HG03442 (cell line): ENCODE measurements at regions not wholly inside any gene's neighbourhood (a gene's known extent, or its start where the extent isn't known, plus 50 kb on each side); places are given as distances from the start of the nearest gene placed in this dataset.

ENCODE experiments used
- ATAC-seq: cut with Tn5 transposase; IDR thresholded peaks from one replicate; pipeline ENCODE4 v1.9.1; 2021; ENCODE audit warnings: mild to moderate bottlenecking, moderate library complexity; ENCODE audit not compliant: unreplicated experiment

DNA sequence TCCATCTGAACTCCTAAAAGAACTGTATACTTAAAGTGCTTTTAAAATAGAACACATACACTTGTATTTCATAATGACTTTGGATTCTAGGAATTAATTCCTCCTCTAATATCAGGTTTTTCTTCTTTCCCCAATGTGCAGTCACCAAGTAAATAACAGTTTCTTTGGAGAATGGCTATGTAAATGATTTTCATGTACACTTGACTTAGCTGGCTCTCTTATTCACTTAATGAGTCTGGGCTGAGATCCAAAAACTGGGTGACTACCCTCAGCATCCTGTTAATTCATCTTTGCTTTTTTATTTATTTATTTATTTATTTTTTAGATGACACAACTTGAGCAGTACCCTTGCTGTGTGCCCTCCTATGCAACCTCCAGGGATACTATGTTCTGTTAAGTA lies 1003.7 kb downstream of the SLITRK1 start:
- no peak for ATAC-seq

DNA sequence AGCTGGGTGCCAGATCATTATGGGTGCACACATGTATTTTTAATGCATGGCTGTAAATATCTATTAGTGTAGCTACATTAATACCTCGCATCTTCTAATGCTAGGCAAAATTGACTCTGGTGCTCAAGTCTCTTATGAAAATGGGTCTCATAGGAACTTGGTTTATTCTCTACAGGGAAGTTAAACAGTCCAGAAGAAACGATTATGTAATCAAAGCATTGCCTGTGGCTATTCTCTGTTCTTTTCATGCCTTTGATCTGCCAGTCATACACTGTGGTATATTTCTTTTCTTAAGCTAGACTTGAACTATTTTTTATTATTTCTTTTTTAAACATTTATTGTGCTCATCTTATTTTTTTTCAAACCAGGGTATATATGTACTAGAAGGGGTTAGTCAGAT lies 1015.0 kb downstream of the SLITRK1 start:
- no peak for ATAC-seq

DNA sequence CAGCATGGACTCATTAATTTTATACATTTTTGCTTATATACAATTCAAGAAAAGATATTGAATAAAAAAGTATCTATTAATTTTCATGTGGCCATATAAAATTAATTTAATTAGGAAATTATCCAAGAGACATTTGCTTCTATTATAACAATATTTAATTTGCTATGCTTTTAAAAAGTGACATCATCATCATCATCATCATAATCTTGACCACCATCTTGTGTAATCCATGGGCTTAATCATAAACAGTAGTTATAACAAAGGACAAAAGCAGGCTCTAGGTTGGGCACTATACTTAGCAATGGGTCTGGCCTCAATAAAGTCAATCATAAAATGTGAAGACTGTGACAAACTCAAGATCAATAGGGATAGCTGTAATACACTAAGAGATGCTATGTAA lies 1031.6 kb downstream of the SLITRK1 start:
- no peak for ATAC-seq

DNA sequence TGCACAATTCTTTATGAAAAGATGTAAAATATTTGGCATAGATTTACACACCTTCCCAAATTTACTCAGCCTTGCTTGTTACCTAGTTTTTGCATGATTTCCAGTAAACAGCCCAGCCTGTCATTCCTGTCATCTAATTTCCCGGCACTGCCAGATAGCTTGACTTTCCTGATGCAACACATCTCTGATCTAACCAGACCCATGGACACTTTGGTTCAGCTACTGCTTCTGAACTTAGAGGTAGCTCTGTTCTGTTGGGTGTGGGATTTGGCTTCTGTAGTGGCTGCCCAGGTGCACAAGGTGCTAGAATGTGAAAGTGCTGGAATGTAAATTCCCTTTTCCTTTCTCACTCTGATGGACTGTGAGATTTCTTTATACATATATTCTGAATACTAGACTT lies 1033.5 kb downstream of the SLITRK1 start:
- no peak for ATAC-seq

DNA sequence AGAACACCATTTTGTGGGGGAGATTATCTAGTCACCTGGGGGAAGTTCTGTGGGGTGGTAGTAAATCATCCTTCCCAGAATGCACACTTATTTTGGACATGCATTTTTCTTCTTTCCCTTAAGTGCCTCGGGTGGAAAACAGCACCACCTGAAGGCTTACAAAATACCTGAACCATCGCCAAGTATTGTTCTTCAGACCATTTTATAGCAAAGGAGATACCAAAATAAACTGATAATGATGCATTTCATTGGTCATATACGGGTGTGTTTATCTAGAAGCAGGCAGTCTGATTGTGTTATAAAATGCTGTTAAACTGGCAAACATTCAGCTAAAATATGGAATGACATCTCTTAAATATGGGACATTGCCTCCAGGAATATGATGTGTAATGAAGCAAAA lies 1034.7 kb downstream of the SLITRK1 start:
- no peak for ATAC-seq

DNA sequence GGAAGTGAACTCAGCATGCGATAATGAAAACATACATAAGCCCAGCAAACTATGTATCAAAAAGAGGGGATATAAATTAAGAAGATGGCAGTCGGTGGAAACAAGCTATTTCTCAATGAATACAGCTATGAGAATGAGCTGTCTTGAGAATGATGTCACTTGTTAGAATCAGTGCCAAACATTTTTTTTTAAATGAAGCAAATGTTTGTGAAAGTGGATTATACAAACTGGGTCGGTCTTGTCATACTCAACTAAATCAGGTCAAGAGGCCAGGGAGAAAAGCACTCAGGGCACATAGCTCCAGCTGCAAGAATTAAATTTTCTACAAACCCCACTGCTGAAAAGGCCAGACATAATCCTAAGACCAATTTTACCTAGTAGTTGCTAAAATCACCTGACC lies 1048.4 kb downstream of the SLITRK1 start:
- ATAC-seq: no peak

DNA sequence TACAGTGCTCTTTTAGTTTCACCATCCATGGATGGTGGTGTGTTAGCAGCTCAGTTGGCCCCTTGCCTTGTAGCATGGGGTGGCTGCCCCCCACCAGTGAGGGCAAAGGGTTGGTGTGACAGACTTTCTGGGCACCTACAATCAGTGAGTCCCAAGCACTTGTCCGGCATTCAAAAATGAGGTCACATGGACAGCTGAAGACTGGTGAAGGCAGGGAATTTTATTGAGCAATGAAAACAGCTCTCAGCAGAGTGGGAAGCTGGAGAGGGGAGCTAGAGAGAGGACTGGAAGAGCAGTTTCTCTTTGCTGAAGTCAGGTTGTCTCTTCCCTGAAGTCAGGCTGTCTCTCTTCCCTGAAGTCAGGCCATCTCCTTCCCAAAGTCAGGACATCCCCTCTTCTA lies 1053.2 kb downstream of the SLITRK1 start:
- ATAC-seq: no peak

DNA sequence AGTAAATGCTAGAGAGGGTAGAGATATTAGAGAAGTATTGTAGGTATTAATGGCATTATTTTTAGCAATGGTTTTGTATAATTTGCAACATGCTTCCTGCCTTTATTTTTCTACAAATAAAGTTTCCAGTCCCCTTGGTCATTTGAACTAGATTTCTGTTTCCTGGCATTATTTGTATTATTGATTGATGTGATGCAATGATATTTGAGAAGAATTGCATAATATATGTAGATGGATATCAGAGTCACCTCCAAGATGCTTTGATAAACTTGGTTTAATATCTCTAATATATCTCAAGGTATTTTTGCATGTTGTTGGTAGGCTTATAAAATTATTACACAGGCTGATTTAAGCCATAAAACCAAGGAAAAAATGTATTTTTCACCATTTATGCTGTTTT lies 1054.5 kb downstream of the SLITRK1 start:
- no peak for ATAC-seq

DNA sequence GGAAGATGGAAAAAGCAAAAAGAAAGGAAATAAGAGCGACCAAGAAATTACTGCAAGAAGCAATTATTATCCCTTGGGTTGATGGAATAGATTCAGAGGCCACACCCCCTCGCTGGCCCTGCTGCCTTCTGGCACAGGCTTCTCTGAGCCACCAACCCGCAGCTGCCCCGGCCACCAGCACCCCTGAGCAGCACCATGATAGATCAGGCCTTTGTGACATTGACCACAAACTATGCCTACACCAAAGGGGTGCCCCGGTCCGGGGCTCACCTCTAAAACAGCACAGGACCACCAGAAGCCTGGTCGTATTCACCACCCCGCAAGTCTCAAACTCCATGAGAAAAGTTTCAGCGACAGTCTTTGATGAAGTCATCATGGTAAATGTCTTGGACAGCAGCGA lies 1059.3 kb downstream of the SLITRK1 start:
- ATAC-seq: no peak

DNA sequence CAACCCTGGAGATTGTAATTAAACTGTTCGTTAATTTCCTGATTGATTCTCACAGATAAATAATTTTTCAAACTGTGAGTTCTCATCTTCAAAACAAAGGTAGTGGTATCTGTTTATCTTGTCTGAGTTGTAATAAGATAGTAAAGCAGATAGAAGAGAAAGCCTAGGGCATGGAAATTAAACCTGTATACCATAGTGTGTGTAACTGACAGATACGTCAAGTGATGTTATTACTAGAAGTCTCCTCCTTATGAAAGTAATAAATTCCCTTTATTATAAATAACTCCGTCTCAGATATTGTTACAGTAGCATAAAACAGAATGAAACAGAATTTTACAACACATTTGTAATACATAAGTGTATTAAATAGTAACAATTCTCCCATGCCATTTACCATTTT lies 1065.1 kb downstream of the SLITRK1 start:
- no peak for ATAC-seq

DNA sequence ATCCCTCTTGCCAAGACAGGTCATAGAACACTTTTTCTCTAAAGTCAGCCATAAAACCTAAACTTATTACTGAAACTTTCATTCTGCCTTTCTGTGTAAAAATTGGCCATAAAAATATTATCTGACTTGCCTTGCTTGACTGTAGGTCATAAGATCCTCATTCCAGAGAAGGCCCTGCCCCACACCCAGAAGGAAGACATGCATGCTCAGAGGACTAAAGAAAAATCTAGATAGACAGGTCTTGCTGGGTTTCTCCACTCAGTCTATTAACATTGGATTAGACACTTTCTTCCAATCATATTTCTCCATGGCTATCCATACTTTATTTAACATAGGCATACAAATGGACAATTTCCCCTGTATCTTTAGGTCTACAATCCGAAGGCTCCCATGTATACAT lies 1066.5 kb downstream of the SLITRK1 start:
- no peak for ATAC-seq

DNA sequence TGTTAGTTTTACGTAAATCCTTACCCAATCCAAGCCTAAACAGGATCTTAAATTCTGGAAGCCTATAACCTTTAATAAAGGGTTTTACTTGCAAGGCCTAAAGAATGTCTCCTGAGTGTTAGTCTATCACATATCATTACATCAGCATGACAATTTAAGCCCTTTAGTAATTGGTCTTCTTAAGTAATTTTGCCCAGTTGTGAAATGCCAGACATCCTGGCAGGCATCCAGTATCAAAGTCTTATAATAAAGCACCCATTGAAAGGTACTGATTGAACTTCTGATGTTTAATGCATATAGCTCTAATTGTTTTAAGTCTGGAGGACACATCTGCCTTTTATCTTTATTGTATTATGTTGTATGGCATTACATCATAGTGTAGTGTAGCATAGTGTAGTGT lies 1078.9 kb downstream of the SLITRK1 start:
- no peak for ATAC-seq

DNA sequence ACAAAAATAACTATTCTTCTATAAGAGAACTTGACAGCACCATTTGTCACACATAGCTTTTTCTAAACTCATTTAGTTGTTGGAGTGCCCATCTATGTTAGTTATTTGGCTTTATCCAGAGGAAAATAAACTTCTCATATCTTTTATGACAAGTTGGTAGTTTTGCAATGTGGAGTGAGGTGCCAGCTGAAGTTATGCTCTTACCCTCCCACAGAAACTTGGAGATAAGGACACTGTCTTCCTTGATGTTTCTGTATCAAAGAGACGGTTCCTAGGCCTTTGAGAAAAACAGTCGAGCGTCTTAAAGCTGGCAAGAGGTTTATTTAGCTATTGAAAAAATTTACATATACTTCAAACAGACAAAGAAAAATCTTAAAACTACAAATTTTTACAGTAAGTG lies 1079.7 kb downstream of the SLITRK1 start:
- no peak for ATAC-seq

DNA sequence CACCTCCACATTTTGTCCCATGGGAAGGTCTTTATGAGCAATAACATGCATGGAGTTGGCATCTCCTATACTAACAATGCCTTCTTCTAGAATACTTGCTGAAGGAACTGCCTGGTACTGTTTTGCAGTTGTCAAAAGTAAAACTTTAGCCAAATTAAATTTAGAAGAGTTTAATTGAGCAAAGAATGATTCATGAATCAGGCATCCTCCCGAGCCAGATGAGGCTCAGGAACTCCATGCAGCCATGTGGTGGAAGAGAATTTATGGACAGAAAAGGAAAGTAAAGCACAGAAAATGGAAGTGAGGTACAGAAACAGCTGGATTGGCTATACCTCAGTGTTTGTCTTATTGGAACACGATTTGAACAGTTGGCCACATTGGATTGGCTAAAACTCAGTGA lies 1081.9 kb downstream of the SLITRK1 start:
- ATAC-seq: no peak

DNA sequence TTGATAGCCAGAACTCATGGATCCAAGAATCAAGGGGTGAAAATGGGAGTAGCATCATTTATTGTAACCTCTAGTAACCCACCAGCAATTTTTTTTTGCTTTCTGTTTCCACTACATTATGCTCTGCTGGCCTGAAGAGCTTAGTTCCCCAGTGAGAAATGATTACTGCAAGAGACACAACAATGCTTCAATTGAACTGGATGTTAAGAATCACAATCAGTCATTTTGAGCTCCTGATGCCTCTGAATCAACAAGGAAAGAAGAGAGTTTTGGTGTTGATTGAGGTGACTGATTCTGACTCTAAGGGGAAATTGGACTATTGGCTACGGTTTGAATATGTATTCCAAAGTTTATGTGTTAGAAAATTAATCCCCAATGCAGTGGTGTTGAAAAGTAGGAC lies 1084.4 kb downstream of the SLITRK1 start:
- ATAC-seq: no peak

DNA sequence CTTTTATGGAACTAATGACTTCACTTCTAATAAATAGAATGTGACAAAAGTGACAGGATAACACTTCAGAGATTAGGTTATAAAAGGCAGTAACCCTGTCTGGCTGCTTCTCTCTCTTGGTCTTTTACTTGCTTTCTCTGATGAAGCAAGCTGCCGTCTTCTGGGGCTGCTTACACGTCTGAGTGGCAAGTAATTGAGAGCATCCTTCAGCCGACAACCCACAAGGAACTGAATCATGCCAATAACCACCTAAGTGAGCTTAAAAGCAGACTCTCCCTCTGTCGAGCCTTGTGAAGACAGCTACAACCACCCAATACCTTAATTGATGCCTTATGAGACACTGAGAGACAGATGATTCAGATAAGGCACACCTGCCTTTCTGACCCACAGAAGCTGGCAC lies 1091.2 kb downstream of the SLITRK1 start:
- no peak for ATAC-seq

DNA sequence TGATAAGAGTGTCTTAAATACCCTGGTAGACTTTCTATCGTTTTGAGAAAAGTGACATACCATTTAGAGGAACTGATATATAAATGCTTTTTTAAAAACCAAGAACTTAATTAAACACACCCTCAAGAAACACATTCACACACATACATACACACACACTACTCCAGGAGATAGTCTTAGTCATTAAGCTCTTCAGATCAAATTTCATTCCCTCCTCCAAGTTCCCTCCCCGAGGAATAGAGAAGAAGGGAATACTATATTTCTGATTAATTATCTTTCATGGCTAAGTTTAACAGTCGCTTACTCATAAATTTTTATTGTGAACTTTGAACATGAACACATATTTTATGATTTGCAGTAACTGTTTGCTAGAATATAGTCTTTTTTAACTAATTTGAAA lies 1109.5 kb downstream of the SLITRK1 start:
- no peak for ATAC-seq

DNA sequence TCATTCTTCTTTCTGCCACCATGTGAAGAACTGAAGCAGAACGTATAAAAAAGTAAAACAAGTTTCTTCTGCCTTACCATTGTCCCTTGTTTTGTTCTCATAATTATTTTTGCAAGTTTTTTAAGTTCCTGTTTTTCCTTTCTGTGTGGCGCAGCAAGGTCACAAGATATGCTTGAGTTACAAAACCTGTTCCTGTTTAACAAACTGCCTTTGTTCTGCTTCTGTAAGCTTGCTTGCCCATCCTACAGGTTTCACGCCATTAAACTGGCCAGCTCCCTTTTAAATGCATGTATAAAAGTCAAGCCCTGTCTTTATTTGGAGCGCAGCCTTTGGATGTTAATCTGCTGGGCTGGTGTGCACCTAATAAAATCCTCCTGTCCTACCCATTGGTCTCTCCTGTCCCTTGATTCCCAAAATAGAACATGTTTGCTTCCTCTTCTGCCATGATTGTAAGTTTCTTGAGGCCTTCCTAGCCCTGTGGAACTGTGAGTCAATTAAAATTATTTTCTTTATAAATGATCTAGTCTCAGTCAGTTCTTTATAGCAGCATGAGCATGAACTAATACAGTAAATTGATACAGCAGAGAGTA lies 1115.4 kb downstream of the SLITRK1 start:
- no peak for ATAC-seq

DNA sequence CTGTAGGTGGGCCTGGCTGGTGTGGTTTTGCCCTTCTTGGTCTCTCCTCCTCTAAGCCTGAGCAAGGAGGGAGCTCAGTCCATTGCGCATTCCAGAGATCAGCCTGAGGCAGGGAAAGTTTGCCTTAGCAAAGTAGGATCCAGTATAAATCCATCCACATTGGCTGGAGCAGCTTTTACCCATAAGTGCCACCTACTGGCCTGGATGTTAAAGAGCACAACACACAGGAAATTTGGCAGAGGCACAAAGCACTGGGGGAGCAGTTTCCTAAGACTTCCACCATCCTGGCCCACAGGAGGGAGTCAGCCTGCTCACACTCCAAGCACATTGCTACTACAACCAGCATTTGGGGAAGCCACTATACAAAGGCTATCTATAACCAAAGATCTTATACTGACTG lies 1124.2 kb downstream of the SLITRK1 start:
- no peak for ATAC-seq

DNA sequence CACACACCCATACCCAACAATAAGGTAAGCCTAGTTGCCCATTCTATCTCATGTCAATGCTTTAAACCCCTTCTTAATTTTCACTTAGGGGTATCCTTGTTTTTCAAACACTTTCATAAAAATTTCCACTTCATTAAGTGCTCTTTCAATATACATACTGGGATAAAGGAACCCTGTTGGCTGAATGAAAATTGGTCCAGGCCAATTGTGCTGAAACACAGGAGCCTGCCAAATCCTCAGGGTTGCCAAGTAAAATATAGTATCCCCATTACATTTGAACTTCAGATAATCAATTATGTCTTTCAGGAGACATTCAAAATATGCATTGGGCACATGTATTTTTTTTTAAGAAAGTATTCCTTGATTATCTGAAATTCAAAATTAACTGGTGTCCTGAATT lies 1131.1 kb downstream of the SLITRK1 start:
- no peak for ATAC-seq

DNA sequence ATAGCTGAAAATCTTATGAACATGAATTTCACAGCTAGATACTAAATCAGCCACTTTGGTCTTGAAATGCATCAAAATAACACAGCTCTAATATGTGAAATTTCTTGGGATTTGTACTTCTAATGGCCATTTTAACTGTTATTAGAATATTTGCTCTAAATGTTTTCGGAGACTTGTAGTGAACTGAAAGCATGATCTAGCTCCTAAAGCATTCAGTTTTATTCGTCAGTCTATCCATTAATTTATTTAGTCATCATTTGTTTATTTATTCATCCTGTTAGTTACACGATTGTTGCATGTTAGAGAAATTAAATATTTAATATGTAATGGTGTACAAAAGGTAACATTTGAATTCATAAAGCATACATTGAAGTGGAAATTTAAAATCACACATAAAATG lies 1132.7 kb downstream of the SLITRK1 start:
- ATAC-seq: no peak

DNA sequence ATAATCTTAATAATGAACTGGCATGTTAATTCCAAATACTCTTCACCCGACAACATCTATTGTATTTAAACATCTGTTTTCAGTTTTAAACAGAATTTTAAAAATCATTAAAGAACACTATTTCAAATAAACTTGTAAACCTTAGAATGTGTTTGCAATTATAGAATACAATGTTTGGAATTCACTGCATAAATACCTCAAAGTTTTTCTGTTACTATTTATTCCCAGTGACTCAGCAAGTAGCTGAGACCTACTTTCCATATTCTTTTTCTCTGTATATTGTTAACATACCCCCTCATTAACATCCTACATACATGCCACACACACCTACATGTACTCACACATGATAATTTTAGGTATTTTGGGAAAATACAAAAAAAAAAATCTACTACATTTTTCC lies 1134.3 kb downstream of the SLITRK1 start:
- no peak for ATAC-seq

DNA sequence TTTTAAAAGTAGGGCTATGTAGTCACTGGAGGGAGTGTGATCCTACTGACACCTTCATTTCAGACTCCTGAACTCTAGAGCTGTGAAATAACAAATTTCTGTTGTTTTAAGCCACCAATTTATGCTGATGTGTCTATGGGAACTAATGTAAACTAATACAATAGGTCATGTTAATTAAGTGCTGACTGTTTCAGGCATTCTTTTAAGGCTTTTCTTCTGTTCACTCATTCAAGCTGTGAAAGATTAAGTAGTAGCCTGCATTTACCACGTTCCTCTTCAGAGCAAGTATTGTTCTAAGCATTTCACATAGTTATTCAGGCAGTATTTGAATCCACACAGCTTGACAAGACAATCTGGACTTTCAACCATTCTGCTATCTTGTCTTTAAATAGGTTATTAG lies 1135.0 kb downstream of the SLITRK1 start:
- ATAC-seq: no peak

DNA sequence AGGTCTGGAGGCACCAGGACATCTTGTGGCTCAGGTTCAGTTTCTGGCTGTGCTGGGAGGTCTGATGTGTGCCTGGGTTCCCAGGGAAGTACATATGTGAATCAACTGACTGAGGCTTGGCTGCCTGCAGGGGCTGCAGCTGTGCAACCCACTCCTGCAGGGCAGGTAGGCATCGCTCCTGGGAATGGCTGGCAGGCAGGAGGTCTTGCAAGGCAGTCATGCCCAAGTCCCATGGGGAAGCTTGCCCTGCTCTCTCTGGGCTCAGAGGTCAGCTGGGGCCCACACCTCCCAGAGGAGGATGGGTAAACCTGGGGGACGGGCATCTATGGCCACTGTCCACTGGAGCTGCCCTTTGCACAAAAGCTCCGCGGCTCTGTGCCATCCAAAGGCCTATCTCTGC lies 1141.8 kb downstream of the SLITRK1 start:
- no peak for ATAC-seq
